Brain pericyte (primary cell): ENCODE measurements at regions not wholly inside any gene's neighbourhood (a gene's known extent, or its start where the extent isn't known, plus 50 kb on each side); places are given as distances from the start of the nearest gene placed in this dataset.

Experiments used
- DNase-seq: peaks from one replicate; pipeline ENCODE4 v3.0.0-alpha.2; 2012; ENCODE audit warnings: low read depth, low spot score

DNA sequence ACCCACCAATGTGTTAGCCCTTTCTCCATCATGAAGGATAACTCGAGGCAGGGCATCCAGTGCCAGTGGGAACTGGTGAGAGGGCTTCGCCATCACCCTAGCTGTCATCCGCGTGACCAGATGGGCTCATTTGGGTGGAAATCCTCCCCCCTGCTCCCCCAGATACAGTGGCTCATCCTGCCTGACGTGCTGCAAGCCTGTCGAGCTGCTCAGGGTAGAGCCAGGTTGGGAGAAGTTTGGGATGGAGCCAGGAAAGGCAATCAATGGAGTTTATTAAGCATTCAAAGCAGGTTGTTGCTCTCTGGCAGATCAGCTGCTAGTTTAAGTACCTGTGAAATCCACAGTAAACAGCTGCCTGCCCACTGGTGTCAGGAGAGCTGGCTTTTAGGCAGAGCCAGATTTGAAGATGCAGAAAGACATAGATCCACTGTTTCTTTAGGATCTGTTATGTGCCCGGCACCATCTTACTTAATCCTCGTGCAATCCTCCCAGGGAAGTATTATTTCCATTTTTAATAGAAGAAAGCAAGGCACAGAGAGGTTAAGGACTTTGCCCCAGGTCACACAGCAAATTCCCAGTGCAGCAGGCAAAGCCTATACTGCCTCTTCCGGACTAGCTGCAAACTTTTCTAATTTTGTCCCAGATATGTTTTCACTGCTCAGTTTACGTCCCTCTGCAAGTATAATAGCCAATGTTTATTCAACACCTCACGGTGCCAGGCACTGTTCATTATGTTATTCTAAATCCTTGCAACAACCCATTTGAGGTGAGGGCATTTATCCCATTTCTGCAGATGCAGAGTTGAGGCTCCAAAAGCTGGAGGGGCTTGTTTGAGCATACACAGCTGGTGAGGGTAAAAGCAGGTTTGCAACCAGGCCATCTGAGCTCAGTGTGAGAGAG lies 54.1 kb upstream of the KCNG1 start:
- no peak for DNase-seq

DNA sequence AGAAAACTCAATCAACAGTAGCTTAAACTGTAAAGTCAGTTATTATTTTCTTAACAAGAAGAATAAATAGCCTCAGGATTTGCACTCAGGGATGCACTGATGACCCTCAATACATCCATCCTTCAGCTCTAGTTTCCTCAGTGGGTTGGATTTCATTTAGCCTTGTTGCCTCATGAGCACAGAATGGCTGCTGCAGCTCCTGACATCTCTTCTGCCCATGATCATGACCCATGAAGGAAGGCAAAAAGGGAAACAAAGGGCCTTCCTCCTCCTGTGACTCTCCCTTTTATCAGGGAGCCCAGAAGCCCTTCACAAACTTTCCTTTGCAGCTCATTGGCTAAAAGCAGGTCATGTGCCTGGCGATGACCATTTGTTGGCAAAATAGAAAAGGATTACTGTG lies 51.2 kb upstream of the KCNG1 start:
- no peak for DNase-seq
